Upper lobe of left lung (tissue), 4 donors: ENCODE measurements at regions not wholly inside any gene's neighbourhood (a gene's known extent, or its start where the extent isn't known, plus 50 kb on each side); places are given as distances from the start of the nearest gene placed in this dataset.

ENCODE experiments used
- EP300 ChIP-seq, 4 donors: sonication (generic); formaldehyde crosslinking; IDR thresholded peaks; one replicate each; pipeline ENCODE4 v1.5.1; 2017; ENCODE audit warnings: antibody characterized with exemption in 4 of 4, control low read depth in 2 of 4
- POLR2A ChIP-seq, 4 donors: fragments of 450-650 bp; IDR thresholded peaks; one replicate each; pipeline ENCODE4 v1.5.1; 2016 to 2017; ENCODE audit warnings: antibody characterized with exemption in 4 of 4, mild to moderate bottlenecking in 2 of 4
- TF ChIP-seq, protein P1 (sequence below), 6 experiments: fragments of 450-650 bp in 4 of 6; fragments of 200-600 bp in 2 of 6; sonication (generic) in 2 of 6; IDR thresholded peaks; one replicate each; pipeline ENCODE4 v1.5.1; 2016 to 2019; ENCODE audit warnings: antibody characterized with exemption in 6 of 6

DNA sequence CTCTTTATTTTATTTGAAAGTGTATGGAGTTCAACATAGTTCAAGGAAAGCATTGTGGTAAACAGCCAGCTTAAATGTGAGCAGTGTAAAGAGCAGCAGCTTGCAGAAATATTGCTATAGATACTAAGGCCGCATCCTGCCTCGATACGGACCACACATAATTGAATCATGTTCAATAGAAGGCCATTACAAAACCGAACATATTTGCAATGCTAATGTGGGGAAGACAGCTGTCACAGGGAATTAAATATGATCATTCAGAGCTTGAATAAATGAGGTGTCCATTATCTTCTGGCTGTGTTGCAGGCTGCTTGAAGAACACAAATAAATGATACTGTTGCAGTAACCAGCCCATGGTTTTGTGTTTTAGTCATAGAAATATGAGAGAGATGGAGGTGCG, 173.2 kb downstream of the BRMS1L start:
- TF ChIP-seq EP300 (IDR thresholded peaks at IDR 0.05) (no peak), POLR2A (IDR thresholded peaks at IDR 0.05) (no peak)
- TF ChIP-seq, protein P1, sequence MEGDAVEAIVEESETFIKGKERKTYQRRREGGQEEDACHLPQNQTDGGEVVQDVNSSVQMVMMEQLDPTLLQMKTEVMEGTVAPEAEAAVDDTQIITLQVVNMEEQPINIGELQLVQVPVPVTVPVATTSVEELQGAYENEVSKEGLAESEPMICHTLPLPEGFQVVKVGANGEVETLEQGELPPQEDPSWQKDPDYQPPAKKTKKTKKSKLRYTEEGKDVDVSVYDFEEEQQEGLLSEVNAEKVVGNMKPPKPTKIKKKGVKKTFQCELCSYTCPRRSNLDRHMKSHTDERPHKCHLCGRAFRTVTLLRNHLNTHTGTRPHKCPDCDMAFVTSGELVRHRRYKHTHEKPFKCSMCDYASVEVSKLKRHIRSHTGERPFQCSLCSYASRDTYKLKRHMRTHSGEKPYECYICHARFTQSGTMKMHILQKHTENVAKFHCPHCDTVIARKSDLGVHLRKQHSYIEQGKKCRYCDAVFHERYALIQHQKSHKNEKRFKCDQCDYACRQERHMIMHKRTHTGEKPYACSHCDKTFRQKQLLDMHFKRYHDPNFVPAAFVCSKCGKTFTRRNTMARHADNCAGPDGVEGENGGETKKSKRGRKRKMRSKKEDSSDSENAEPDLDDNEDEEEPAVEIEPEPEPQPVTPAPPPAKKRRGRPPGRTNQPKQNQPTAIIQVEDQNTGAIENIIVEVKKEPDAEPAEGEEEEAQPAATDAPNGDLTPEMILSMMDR (IDR thresholded peaks at IDR 0.05): no peak
